ENCODE measurements at regions not wholly inside any gene's neighbourhood (a gene's known extent, or its start where the extent isn't known, plus 50 kb on each side); places are given as distances from the start of the nearest gene placed in this dataset.

DNA sequence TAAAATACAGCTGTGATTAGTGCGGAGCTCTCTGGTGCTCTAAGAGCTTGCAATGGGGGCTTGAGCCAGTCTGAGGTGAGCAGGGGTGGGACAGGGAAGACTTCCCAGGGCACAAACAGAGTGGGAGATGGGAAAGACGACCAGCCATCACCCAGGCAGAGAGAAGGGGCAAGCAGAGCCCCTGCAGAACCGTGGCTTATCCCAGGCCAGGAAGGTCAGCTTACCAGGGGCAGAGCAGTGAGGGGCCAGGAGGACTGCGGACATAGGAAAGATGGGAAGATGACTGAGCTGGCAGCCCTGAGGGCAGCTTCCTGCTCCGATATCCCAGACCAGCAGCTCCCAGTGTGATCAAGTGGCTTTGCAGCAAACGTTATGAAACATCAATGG, 55.4 kb upstream of the IFFO2 start:
- TF ChIP-seq, protein P1, sequence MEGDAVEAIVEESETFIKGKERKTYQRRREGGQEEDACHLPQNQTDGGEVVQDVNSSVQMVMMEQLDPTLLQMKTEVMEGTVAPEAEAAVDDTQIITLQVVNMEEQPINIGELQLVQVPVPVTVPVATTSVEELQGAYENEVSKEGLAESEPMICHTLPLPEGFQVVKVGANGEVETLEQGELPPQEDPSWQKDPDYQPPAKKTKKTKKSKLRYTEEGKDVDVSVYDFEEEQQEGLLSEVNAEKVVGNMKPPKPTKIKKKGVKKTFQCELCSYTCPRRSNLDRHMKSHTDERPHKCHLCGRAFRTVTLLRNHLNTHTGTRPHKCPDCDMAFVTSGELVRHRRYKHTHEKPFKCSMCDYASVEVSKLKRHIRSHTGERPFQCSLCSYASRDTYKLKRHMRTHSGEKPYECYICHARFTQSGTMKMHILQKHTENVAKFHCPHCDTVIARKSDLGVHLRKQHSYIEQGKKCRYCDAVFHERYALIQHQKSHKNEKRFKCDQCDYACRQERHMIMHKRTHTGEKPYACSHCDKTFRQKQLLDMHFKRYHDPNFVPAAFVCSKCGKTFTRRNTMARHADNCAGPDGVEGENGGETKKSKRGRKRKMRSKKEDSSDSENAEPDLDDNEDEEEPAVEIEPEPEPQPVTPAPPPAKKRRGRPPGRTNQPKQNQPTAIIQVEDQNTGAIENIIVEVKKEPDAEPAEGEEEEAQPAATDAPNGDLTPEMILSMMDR (IDR thresholded peaks at IDR 0.05; ENCODE audit: insufficient read depth, low read depth, low read length): no peak
- no peak overlapping the region for H3K4me3 ChIP-seq (ENCODE audit: low read depth, low read length)
- no peak for DNase-seq (ENCODE audit: low read depth)

DNA sequence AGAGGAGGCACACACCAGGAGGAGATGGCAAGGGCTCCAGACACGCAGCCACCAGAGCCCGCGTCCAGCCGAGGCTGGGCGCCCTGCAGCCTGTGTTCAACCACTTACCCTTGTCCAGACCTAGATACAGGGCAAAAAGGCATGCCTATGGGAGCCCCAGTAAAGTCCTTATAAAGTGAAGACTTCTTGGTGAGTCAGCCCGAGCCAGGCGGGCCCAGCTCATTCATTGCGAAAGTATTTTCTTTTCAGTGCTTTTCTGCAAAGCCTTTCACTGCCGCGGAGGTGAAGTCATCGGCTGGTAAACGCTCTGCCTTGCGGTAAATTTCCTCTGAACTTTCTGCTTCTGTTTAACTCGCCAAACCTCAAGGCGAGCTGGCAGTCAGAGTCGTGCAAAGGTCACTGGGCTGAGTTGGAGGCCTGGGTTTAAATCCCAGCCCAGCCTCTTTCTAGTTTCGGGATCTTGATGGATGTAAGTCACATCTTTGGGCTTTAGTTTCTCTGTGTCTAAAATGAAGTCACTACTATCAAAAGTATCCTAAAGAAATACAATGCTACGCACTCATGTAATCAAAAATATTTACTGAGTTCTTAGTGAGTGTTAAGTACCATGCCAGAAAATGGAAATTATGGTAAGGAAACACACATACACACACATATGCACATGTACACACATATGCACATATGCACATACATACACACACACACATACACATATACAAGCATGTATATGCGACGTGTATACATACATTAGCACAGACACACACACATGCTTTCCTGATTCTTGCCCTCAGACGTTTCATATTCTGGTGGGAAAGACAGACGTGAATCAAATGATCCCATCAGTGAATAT, 54.7 kb upstream of the IFFO2 start:
- DNase-seq (ENCODE audit: low read depth): peak; percentile 99
- TF ChIP-seq, protein P1 (IDR thresholded peaks at IDR 0.05; ENCODE audit: insufficient read depth, low read depth, low read length): no peak
- H3K4me3 ChIP-seq (ENCODE audit: low read depth, low read length): no peak overlapping the region

DNA sequence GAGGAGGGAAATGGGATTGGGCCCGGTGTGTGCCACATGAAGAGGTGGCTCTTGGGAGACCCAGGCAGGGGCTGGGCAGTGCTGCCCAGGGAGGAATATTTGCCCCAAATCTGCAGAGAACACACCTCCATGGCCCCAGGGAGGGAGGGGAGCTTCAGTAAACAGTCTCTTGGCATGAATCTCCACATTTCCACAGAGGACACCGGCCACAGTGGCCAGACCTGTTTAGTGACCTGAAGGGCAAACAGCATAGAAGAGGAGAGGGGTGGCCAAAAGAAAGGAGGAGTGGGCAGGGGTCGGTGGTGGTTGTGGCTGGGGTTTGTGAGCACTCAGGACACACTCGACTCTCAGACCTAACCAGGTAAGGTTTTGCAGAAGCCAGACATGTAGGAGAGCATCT, 54.0 kb upstream of the IFFO2 start:
- H3K4me3 ChIP-seq (ENCODE audit: low read depth, low read length): no peak overlapping the region
- TF ChIP-seq, protein P1 (IDR thresholded peaks at IDR 0.05; ENCODE audit: insufficient read depth, low read depth, low read length): no peak
- no peak for DNase-seq (ENCODE audit: low read depth)

DNA sequence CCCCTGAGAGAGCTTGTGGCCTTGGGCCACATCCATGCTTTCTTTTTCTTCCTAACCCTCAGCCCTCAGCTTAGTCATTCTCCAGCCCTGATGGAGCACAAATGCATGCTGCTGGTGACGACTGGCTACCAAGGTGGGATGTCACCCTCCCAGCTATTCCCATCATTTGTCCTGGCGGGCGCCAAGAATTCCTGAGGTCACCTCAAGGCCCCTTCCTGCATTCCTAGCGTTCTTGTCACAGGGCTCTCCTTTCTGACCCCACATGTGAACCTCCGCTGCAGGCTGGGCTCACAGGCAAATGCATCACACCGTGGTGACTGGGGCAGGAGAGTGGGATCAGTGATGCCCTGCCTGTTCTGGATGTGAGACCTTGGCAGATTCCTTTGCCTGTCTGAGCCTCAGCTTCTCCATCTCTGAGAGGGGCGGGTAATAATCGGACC, 53.4 kb upstream of the IFFO2 start:
- DNase-seq (ENCODE audit: low read depth): peak; percentile 59
- H3K4me3 ChIP-seq (ENCODE audit: low read depth, low read length): no peak overlapping the region

DNA sequence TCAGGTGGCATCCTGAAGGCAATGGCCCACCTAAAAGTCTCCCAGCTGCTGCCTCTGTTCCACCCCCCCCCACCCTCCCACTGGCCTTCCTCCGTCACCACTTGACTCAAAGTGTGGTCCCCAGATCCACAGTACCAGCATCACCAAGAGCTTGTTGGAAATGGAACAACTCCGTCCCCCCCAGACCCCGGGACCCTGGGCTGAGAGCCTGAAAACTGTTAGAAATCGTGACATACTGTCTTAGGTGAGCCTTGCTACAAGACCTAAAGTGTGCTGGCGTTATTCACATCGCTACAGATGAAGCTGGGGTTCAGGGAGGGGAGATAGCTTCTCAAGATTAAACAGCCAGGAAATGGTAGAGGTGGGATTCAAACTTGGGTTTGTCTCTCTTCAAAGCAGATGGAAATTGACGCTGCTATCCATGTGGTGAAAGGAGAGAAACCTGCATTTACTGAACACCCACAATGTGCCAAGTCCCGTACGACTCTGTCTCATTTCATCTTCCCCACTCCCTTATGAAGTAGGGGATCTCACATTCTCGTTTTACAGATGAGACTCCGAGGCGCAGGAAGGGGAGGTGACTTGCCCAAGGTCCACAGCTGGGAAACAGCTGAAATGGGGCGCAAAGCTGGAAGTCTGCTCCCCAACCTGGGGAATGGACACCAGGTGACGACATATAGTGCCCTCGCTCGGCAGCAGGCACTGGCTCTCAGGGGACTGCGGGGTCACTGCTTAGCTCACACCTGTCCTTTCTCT, 52.8 kb upstream of the IFFO2 start:
- TF ChIP-seq, protein P1 (IDR thresholded peaks at IDR 0.05; ENCODE audit: insufficient read depth, low read depth, low read length): no peak
- no peak for DNase-seq (ENCODE audit: low read depth)
- no peak overlapping the region for H3K4me3 ChIP-seq (ENCODE audit: low read depth, low read length)

More for the DNA sequence above, 53.4 kb upstream of the IFFO2 start:
- TF ChIP-seq, protein P1 (IDR thresholded peaks at IDR 0.05; ENCODE audit: insufficient read depth, low read depth, low read length): no peak

DNA sequence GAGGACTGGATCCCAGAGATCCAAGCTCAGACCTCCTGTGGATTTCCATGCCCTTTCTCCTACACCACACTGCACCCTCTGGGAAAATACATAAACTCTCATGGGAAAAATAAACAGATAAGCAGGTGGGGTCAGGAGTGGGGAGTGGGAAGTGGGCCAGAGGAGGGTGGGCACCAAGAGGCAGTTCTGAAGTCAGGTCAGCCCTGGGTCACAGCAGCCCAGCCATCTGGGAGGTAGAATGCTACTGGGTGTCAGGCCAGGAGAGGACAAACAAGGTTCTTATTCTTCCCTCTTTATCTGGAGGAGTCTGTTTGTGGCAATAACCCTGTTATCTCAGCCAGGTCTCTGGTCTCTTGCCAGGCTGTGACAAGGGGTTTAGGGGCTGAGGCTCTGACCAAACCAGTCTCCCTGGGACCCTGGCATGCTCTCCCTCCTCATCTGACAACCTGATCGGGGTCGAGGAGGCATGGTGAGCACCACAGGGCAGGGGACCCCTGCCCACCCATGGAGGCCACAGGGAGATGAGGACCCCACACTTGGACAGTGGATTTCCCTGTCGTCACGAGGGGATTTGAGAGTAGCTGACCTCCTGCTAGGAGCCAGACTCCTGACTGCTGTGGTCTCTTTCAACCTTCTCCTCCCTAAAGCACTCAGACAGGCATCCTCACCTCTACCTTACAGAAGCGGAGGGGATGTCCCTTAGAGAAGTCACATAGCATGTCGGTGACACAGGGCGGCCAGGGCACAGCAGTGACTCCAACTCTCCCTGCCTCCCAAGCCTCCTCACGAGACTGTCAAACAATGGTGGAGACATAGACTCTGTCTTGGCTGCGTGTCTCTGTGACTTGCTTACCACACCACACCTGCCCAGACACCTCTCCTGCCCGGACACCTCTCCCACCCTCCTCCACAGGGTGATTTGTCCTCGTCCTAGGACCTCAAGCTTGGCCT, 51.3 kb upstream of the IFFO2 start:
- TF ChIP-seq, protein P1 (IDR thresholded peaks at IDR 0.05; ENCODE audit: insufficient read depth, low read depth, low read length): no peak
- no peak overlapping the region for H3K4me3 ChIP-seq (ENCODE audit: low read depth, low read length)
- DNase-seq (ENCODE audit: low read depth): peak; percentile 73

All from fibroblast of villous mesenchyme (primary cell).